AG09309 (cell line): ENCODE measurements at regions not wholly inside any gene's neighbourhood (a gene's known extent, or its start where the extent isn't known, plus 50 kb on each side); places are given as distances from the start of the nearest gene placed in this dataset.

Source experiments
- DNase-seq: peaks from one replicate; pipeline ENCODE4 v3.0.0-alpha.2; 2010; ENCODE audit warnings: low read depth
- H3K4me3 ChIP-seq: 2 replicates; pipeline ENCODE4 v1.5.1; 2011; ENCODE audit warnings: mild to moderate bottlenecking, low read depth, low read length, moderate library complexity; ENCODE audit not compliant: control insufficient read depth
- TF ChIP-seq, protein P1 (sequence below): IDR thresholded peaks from 2 replicates; pipeline ENCODE4 v1.5.1; 2011; ENCODE audit warnings: mild to moderate bottlenecking, low read depth, low read length, inconsistent platforms; ENCODE audit not compliant: insufficient read depth, control insufficient read depth; ENCODE audit errors: missing control alignments

DNA sequence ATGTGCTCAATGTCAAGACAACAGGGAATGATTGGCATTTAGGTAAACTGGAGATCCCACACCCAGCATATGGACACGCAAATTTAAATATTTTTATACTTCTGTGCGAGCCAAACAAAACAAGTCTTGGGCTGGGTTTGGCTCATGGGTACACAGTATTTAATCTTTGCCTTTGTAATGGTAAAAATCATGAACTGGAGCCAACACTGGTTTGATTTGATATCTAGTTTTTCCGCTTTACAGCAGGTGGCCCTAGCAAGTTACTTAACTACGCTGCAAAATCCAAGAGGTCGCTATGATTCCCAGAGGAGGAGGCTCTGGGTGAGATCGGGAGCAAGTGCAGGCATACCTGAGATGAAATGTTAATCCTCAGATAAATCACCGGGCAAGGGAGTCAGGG, 207.9 kb upstream of the SATB1 start:
- TF ChIP-seq, protein P1, sequence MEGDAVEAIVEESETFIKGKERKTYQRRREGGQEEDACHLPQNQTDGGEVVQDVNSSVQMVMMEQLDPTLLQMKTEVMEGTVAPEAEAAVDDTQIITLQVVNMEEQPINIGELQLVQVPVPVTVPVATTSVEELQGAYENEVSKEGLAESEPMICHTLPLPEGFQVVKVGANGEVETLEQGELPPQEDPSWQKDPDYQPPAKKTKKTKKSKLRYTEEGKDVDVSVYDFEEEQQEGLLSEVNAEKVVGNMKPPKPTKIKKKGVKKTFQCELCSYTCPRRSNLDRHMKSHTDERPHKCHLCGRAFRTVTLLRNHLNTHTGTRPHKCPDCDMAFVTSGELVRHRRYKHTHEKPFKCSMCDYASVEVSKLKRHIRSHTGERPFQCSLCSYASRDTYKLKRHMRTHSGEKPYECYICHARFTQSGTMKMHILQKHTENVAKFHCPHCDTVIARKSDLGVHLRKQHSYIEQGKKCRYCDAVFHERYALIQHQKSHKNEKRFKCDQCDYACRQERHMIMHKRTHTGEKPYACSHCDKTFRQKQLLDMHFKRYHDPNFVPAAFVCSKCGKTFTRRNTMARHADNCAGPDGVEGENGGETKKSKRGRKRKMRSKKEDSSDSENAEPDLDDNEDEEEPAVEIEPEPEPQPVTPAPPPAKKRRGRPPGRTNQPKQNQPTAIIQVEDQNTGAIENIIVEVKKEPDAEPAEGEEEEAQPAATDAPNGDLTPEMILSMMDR, result no peak
- DNase-seq, result no peak
- no peak overlapping the region for H3K4me3 ChIP-seq

DNA sequence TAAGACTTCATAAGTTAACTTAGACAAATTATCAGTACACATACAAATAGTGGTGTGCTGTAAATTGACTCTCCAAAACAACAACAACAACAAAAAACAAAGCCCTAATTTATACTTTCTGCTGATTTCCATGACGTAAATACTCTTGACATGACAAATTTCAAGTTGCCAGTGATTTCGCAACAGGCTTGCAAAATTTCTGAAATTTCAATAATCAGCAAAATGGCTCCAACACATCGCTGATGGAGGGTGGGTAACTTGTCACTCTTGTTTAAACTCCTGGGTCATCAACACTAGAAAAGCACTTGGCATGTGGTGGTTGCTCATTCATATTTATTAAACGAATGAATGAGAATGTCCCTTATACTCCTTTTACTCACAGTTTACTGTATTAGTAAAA, 205.2 kb upstream of the SATB1 start:
- no peak overlapping the region for H3K4me3 ChIP-seq
- TF ChIP-seq, protein P1, result no peak
- DNase-seq, result no peak

DNA sequence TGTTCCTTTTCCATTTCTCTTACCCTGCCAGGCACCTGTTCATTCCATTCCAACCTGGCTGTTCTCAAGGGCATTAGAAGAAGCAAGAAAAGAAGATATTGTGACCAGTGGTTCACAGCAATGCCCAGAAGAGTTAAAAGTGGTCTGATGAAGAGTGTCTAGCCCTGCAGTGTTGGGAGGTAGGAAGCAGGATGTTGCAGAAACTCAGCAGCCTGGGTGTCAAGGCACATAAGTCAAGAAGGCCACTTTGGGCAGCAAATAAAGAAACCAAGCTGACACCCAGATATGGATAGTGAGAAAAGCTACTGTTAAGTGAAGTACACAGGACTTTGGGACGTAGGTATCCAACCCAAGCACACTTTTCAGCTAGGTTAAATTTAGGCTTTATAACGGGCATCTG, 199.9 kb upstream of the SATB1 start:
- DNase-seq, result no peak
- TF ChIP-seq, protein P1, result no peak
- no peak overlapping the region for H3K4me3 ChIP-seq

DNA sequence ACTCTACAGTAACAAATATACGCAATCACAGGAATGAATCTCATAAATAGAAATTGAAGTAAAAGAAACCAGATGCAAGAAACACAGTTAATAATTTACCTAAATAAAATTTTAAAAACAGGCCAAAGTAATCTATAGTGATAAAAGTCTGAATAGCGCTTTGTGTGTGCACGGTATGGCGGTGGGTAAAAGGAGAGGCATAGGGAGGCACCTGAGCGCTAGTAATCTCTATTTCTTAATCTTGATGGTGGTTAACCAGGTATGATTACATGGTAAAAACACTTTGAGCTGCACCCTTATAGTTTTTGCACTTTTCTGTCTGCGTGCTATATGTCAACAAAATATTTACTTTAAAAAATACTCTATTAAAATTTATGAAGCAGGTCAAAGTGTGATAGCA, 198.1 kb upstream of the SATB1 start:
- H3K4me3 ChIP-seq, result no peak overlapping the region
- DNase-seq, result no peak
- TF ChIP-seq, protein P1, result no peak

DNA sequence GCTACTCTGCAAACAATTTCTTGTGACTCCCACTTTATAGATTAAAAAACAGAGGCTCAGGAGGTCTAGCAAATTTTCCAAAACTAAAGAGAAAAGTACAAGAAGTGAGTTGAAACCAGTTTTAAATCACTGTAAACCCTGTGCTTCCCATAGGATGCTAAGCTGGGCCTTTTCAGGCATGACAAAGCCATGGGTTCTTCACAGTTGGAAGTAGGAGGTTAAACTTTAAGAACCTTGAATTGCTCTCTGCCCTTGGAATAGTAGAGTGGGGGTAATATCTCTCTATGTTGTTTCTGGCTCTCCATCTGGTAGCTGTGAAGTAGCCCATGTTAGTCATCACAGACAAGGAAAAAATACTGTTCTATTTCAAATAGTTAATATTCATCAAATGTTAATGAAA, 193.6 kb upstream of the SATB1 start:
- no peak for DNase-seq
- no peak overlapping the region for H3K4me3 ChIP-seq
- TF ChIP-seq, protein P1, result no peak

DNA sequence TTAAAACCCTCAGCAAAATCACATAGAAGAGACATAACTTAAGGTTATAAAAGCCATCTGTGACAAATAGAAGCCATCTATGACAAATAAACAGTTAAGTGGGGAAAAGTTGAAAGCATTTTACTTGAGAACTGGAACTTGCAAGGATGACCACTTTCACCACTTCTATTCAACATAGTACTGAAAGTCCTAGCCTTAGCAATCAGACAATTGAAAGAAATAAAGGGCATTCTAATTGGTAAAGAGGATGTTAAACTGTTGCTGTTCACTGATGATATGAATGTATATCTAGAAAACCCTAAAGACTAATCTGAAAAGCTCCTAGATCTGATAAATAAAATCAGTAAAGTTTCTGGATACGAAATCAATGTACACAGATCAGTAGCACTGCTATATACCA, 186.9 kb upstream of the SATB1 start:
- TF ChIP-seq, protein P1, result no peak
- no peak overlapping the region for H3K4me3 ChIP-seq
- DNase-seq, result no peak

DNA sequence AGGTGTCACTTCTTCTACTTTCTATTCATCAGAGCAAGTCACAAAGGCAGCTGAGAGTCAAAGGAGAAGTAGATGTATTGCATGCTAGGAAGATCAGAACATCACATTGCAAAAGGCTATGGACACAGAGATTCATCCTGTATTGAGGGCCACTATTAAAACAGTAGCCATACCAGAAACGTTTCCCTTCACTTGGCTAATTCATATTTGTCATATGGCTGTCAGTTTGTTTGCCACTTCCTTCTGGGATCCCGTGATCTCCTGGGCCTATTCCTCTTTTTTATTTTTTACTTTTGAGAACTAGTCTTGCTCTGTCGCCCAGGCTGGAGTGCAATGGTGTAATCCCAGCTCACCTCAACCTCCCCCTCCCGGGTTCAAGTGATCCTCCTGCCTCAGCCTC, 184.0 kb upstream of the SATB1 start:
- no peak overlapping the region for H3K4me3 ChIP-seq
- TF ChIP-seq, protein P1, result no peak
- DNase-seq, result no peak
